H1 (cell line): ENCODE measurements at regions not wholly inside any gene's neighbourhood (a gene's known extent, or its start where the extent isn't known, plus 50 kb on each side); places are given as distances from the start of the nearest gene placed in this dataset.

Experiments
- CTCF ChIA-PET: fragments of 300-600 bp; sonication (Branson Sonifier 250); formaldehyde crosslinking; loops from one replicate; lab custom pipeline; 2021; ENCODE audit not compliant: partially characterized antibody; lab: Charles Lee
- POLR2A ChIA-PET: fragments of 300-600 bp; sonication (Branson Sonifier 250); formaldehyde crosslinking; loops from one replicate; lab custom pipeline; 2021; ENCODE audit warnings: inconsistent platforms; ENCODE audit not compliant: partially characterized antibody; lab: Charles Lee
- DNase-seq, 2 experiments: peaks; one replicate each; pipeline versions ENCODE4 v3.0.0 to v3.0.0-alpha.2; 2010 to 2022; ENCODE audit warnings: low spot score in 2 of 2, low read depth in 1 of 2, mixed read lengths in 1 of 2
- FAIRE-seq: peaks from 2 replicates; lab custom pipeline; 2011; peaks lifted over from hg19 to GRCh38; lab: Jason Lieb, UNC
- H2AFZ ChIP-seq: 2 replicates; pipeline ENCODE4 v1.8.1; 2012; ENCODE audit warnings: low read length, inconsistent platforms
- H2AK5ac ChIP-seq: 2 replicates; pipeline ENCODE4 v1.6.1; 2013; ENCODE audit warnings: low read depth, low read length
- H2BK120ac ChIP-seq: replicated peaks from 2 replicates; pipeline ENCODE3; 2013; ENCODE audit warnings: low read depth, low read length, inconsistent platforms
- H2BK12ac ChIP-seq: 2 replicates; pipeline ENCODE4 v1.6.1; 2013; ENCODE audit warnings: low read depth, low read length
- H2BK15ac ChIP-seq: 2 replicates; pipeline ENCODE4 v1.6.1; 2013; ENCODE audit warnings: low read length
- H2BK20ac ChIP-seq: 2 replicates; pipeline ENCODE4 v1.6.1; 2013; ENCODE audit warnings: low read length
- H2BK5ac ChIP-seq: 2 replicates; pipeline ENCODE4 v1.6.1; 2013; ENCODE audit warnings: low read depth, low read length
- H3K14ac ChIP-seq: 2 replicates; pipeline ENCODE4 v1.6.1; 2013; ENCODE audit warnings: inconsistent platforms; ENCODE audit not compliant: insufficient read length
- H3K18ac ChIP-seq: 2 replicates; pipeline ENCODE4 v1.6.1; 2013; ENCODE audit warnings: low read length; ENCODE audit errors: extremely low read depth
- H3K23ac ChIP-seq: 2 replicates; pipeline ENCODE4 v1.6.1; 2013; ENCODE audit warnings: inconsistent platforms; ENCODE audit not compliant: insufficient read length
- H3K23me2 ChIP-seq: 2 replicates; pipeline ENCODE4 v1.6.1; 2013; ENCODE audit warnings: low read depth, low read length
- H3K27ac ChIP-seq: 2 replicates; pipeline ENCODE4 v1.6.1; 2011; ENCODE audit warnings: low read depth, low read length, inconsistent platforms
- H3K27me3 ChIP-seq, 4 experiments: replicated peaks in 1 of 4; 1 replicate in 1 of 4; 2 replicates in 3 of 4; pipeline versions ENCODE4 v1.6.1 to v1.8.1; 2011 to 2013; ENCODE audit warnings: low read length in 3 of 4, mild to moderate bottlenecking in 3 of 4, inconsistent platforms in 2 of 4, mixed read lengths in 2 of 4, moderate library complexity in 1 of 4; ENCODE audit not compliant: control insufficient read depth in 3 of 4, insufficient read depth in 3 of 4; ENCODE audit errors: extremely low read depth in 1 of 4
- H3K36me3 ChIP-seq, 4 experiments: 2 replicates each; pipeline versions ENCODE4 v1.6.1 to v1.8.1; 2011 to 2013; ENCODE audit warnings: mild to moderate bottlenecking in 4 of 4, low read length in 3 of 4, moderate library complexity in 2 of 4, control low read depth in 1 of 4, inconsistent platforms in 1 of 4; ENCODE audit not compliant: insufficient read depth in 4 of 4, control insufficient read depth in 2 of 4
- H3K4ac ChIP-seq: replicated peaks from 2 replicates; pipeline ENCODE3; 2013; ENCODE audit warnings: low read length, low read depth, mixed read lengths, inconsistent platforms; ENCODE audit not compliant: insufficient read length
- H3K4me1 ChIP-seq, 4 experiments: replicated peaks in 1 of 4; 1 replicate in 1 of 4; 2 replicates in 3 of 4; pipeline versions ENCODE4 v1.6.1 to v1.8.1; 2011 to 2013; ENCODE audit warnings: low read length in 3 of 4, inconsistent platforms in 2 of 4, mixed read lengths in 1 of 4; ENCODE audit not compliant: insufficient read depth in 4 of 4, control insufficient read depth in 3 of 4
- H3K4me2 ChIP-seq, 2 experiments: 2 replicates each; pipeline versions ENCODE4 v1.6.1 to v1.8.1; 2011 to 2013; ENCODE audit warnings: low read depth in 2 of 2, low read length in 2 of 2, control low read depth in 1 of 2, inconsistent platforms in 1 of 2, mild to moderate bottlenecking in 1 of 2; ENCODE audit not compliant: insufficient read depth in 1 of 2
- H3K4me3 ChIP-seq, 4 experiments: fragments of 200-600, 300-600 bp in 1 of 4; sonication (generic), shearing (Covaris generic), sonication (Bioruptor Twin) in 1 of 4; 2 replicates each; pipeline versions ENCODE4 v1.5.1 to v1.8.1; 2011 to 2016; ENCODE audit warnings: low read length in 4 of 4, low read depth in 3 of 4, control low read depth in 2 of 4, inconsistent platforms in 2 of 4, mild to moderate bottlenecking in 2 of 4, mixed read lengths in 1 of 4, moderate library complexity in 1 of 4; ENCODE audit not compliant: insufficient read depth in 2 of 4; ENCODE audit errors: extremely low read depth in 1 of 4
- H3K56ac ChIP-seq: replicated peaks from 2 replicates; pipeline ENCODE3; 2013; ENCODE audit warnings: low read depth, mild to moderate bottlenecking, mixed read lengths, low read length, inconsistent platforms; ENCODE audit not compliant: insufficient read length
- H3K79me1 ChIP-seq: 2 replicates; pipeline ENCODE4 v1.6.1; 2013; ENCODE audit warnings: low read depth, low read length, control low read depth
- H3K79me2 ChIP-seq, 2 experiments: 2 replicates each; pipeline versions ENCODE4 v1.6.1 to v1.8.1; 2012 to 2013; ENCODE audit warnings: low read length in 2 of 2, mild to moderate bottlenecking in 2 of 2, inconsistent platforms in 1 of 2; ENCODE audit not compliant: insufficient read depth in 2 of 2, control insufficient read depth in 1 of 2
- H3K9ac ChIP-seq, 4 experiments: replicated peaks in 1 of 4; 1 replicate in 1 of 4; 2 replicates in 3 of 4; pipeline versions ENCODE4 v1.6.1 to v1.8.1; 2011 to 2013; ENCODE audit warnings: low read depth in 3 of 4, low read length in 3 of 4, control low read depth in 2 of 4, mild to moderate bottlenecking in 2 of 4, moderate library complexity in 2 of 4, inconsistent platforms in 1 of 4; ENCODE audit errors: extremely low read depth in 1 of 4
- H3K9me3 ChIP-seq, 2 experiments: 2 replicates each; pipeline versions ENCODE4 v1.6.1 to v1.8.1; 2012 to 2013; ENCODE audit warnings: mild to moderate bottlenecking in 2 of 2, moderate library complexity in 2 of 2, control low read depth in 1 of 2, inconsistent platforms in 1 of 2, low read depth in 1 of 2, low read length in 1 of 2, mixed read lengths in 1 of 2; ENCODE audit not compliant: insufficient read depth in 2 of 2
- H4K20me1 ChIP-seq, 2 experiments: replicated peaks in 1 of 2; 2 replicates each; pipeline versions ENCODE3 to v1.8.1; 2011 to 2013; ENCODE audit warnings: inconsistent platforms in 2 of 2, low read length in 2 of 2, mild to moderate bottlenecking in 1 of 2; ENCODE audit not compliant: insufficient read depth in 2 of 2, control insufficient read depth in 1 of 2
- H4K5ac ChIP-seq: 2 replicates; pipeline ENCODE4 v1.6.1; 2013; ENCODE audit warnings: low read length, low read depth, mixed read lengths, inconsistent platforms; ENCODE audit not compliant: insufficient read length
- H4K8ac ChIP-seq: 2 replicates; pipeline ENCODE4 v1.8.0; 2013; ENCODE audit warnings: mild to moderate bottlenecking, moderate library complexity, low read length, inconsistent platforms; ENCODE audit not compliant: insufficient read depth; ENCODE audit errors: extremely low read depth
- H4K91ac ChIP-seq: replicated peaks from 2 replicates; pipeline ENCODE3; 2013; ENCODE audit warnings: low read length, mixed read lengths, inconsistent platforms; ENCODE audit not compliant: insufficient read length
- CBX8 ChIP-seq: fragments of 300-800, 300-1000 bp; sonication (generic); IDR thresholded peaks from 2 replicates; pipeline ENCODE4 v1.7.1; 2016; ENCODE audit warnings: low read depth, low read length, borderline replicate concordance
- CHD2 ChIP-seq: IDR thresholded peaks from 2 replicates; pipeline ENCODE4 v1.6.1; 2012; ENCODE audit warnings: low read length, improper control_type of control experiment
- EP300 ChIP-seq, 2 experiments: IDR thresholded peaks; 1 replicate in 1 of 2; 2 replicates in 1 of 2; pipeline ENCODE4 v1.6.1; 2011 to 2012; ENCODE audit warnings: low read depth in 2 of 2, low read length in 2 of 2, mild to moderate bottlenecking in 2 of 2, borderline replicate concordance in 1 of 2, inconsistent platforms in 1 of 2, moderate library complexity in 1 of 2
- HDAC2 ChIP-seq, 2 experiments: fragments of 300-600 bp in 1 of 2; sonication (generic) in 1 of 2; IDR thresholded peaks; 2 replicates each; pipeline ENCODE4 v1.6.1; 2011 to 2012; ENCODE audit warnings: low read depth in 2 of 2, low read length in 2 of 2, mild to moderate bottlenecking in 2 of 2, moderate library complexity in 2 of 2, borderline replicate concordance in 1 of 2, inconsistent platforms in 1 of 2
- KDM4A ChIP-seq: IDR thresholded peaks from one replicate; pipeline ENCODE4 v1.7.1; 2012; ENCODE audit warnings: low read depth, mild to moderate bottlenecking, moderate library complexity, low read length, inconsistent platforms; ENCODE audit not compliant: severe bottlenecking
- NRF1 ChIP-seq: IDR thresholded peaks from 2 replicates; pipeline ENCODE4 v1.6.1; 2011; ENCODE audit warnings: mild to moderate bottlenecking, low read depth, low read length, improper control_type of control experiment
- SP4 ChIP-seq: IDR thresholded peaks from 2 replicates; pipeline ENCODE4 v1.6.1; 2012; ENCODE audit warnings: low read length, inconsistent platforms
- SRF ChIP-seq: IDR thresholded peaks from 2 replicates; pipeline ENCODE4 v1.6.1; 2011; ENCODE audit warnings: mild to moderate bottlenecking, low read depth, low read length, moderate library complexity
- SUZ12 ChIP-seq: fragments of 200-600 bp; sonication (generic); IDR thresholded peaks from 2 replicates; pipeline ENCODE4 v1.6.1; 2012; ENCODE audit warnings: mild to moderate bottlenecking, inconsistent platforms, low read length, moderate library complexity, mixed read lengths
- TEAD4 ChIP-seq: IDR thresholded peaks from 2 replicates; pipeline ENCODE4 v1.6.1; 2012; ENCODE audit warnings: low read depth, low read length, inconsistent platforms, mixed read lengths
- WGBS, 2 experiments: shearing (Covaris generic) in 1 of 2; methylation state at CpG; one replicate each; pipeline versions ENCODE4 v1.1.6 to v1.1.7; 2013 to 2015; ENCODE audit warnings: low lambda C conversion rate in 2 of 2, mixed read lengths in 2 of 2, inconsistent platforms in 1 of 2, low coverage in 1 of 2, missing lambda C conversion rate in 1 of 2; ENCODE audit not compliant: insufficient replicate concordance in 2 of 2, insufficient coverage in 1 of 2, insufficient read length in 1 of 2; ENCODE audit errors: extremely low coverage in 1 of 2, missing lambda C conversion rate in 1 of 2; 5-methylcytosine and 5-hydroxymethylcytosine counted together

- no peak overlapping the region for H3K18ac ChIP-seq
- CTCF ChIA-PET, result no interaction called here
- H3K23me2 ChIP-seq, result no peaks in the 10 kb centered on the region
- H2BK15ac ChIP-seq, result no peak overlapping the region
- no peaks in the 10 kb centered on the region for H3K36me3 ChIP-seq
- H3K9me3 ChIP-seq, result no peaks in the 10 kb centered on the region; a peak in 1 of 4 replicates
- H3K14ac ChIP-seq, result no peak overlapping the region
- H3K23ac ChIP-seq, result no peak overlapping the region
- H4K91ac ChIP-seq, result no peak overlapping the region
- H3K79me1 ChIP-seq, result no peaks in the 10 kb centered on the region
- 94% methylated on average over 4 of the region's 4 CpGs; no CpG with 5 or more reads in 1 of the 2 experiments for WGBS, 2 experiments
- POLR2A ChIA-PET, result no interaction called here
- H2AFZ ChIP-seq, result peak overlapping the region; percentile 82; the same call in 1 of the 2 replicates
- no peak overlapping the region for H4K5ac ChIP-seq
- H3K27me3 ChIP-seq, result no peaks in the 10 kb centered on the region
- H4K8ac ChIP-seq, result no peak overlapping the region
- no peak for TF ChIP-seq TEAD4
- no peak for TF ChIP-seq SUZ12
- TF ChIP-seq KDM4A, result no peak
- TF ChIP-seq CBX8, result no peak
- no peak for TF ChIP-seq NRF1
- no peak for TF ChIP-seq SRF
- no peak for TF ChIP-seq SP4
- no peak for TF ChIP-seq EP300 (IDR thresholded peaks at IDR 0.05; ENCODE audit: borderline replicate concordance in 1 of 2, low read depth in 2 of 2, low read length in 2 of 2)
- no peak for TF ChIP-seq HDAC2 (IDR thresholded peaks at IDR 0.05; ENCODE audit: borderline replicate concordance in 1 of 2, low read depth in 2 of 2, low read length in 2 of 2)
- TF ChIP-seq CHD2, result no peak
- no peak overlapping the region for H3K4me2 ChIP-seq
- no peaks in the 10 kb centered on the region for H4K20me1 ChIP-seq
- H3K56ac ChIP-seq, result no peak overlapping the region
- H2AK5ac ChIP-seq, result no peak overlapping the region
- no peak overlapping the region for H2BK5ac ChIP-seq
- H3K27ac ChIP-seq, result no peak overlapping the region
- no peak for DNase-seq
- no peak overlapping the region for H3K4ac ChIP-seq
- H2BK20ac ChIP-seq, result no peak overlapping the region
- H3K9ac ChIP-seq, result no peak overlapping the region
- no peaks in the 10 kb centered on the region for H3K79me2 ChIP-seq
- no peak for FAIRE-seq
- H3K4me3 ChIP-seq, result no peak overlapping the region
- no peak overlapping the region for H2BK120ac ChIP-seq
- H3K4me1 ChIP-seq, result no peaks in the 10 kb centered on the region
- H2BK12ac ChIP-seq, result no peak overlapping the region
These were observed 462.2 kb upstream of the PTGER4 start for GRCh38 chr5:40217553-40217952.
